Endothelial cell of umbilical vein (primary cell): ENCODE measurements at regions not wholly inside any gene's neighbourhood (a gene's known extent, or its start where the extent isn't known, plus 50 kb on each side); places are given as distances from the start of the nearest gene placed in this dataset.

Source experiments
- BruUV-seq: library from RNA; stranded (reverse); fragments of 400-500 nt; replicated peaks from 2 replicates; lab custom pipeline; 2021; lab: Mats Ljungman, UMichigan
- CTCF ChIA-PET: fragments of 300-600, 350-600 bp; sonication (Branson Sonifier 250); formaldehyde crosslinking; loops from one replicate; lab custom pipeline; 2021; ENCODE audit warnings: antibody characterized with exemption, inconsistent platforms; lab: Charles Lee
- POLR2A ChIA-PET: fragments of 300-600, 350-600 bp; sonication (Branson Sonifier 250); formaldehyde crosslinking; loops from one replicate; lab custom pipeline; 2021; ENCODE audit warnings: antibody characterized with exemption, inconsistent platforms; lab: Charles Lee
- DNase-seq: peaks from one replicate; pipeline ENCODE4 v3.0.0-alpha.2; 2011; ENCODE audit warnings: low read depth, low spot score
- FAIRE-seq: peaks from 2 replicates; lab custom pipeline; 2011; peaks lifted over from hg19 to GRCh38; lab: Jason Lieb, UNC
- H2AFZ ChIP-seq: 2 replicates; pipeline ENCODE4 v1.6.0; 2012; ENCODE audit warnings: low read depth, low read length, control low read depth, inconsistent platforms
- H3K27ac ChIP-seq: 2 replicates; pipeline ENCODE4 v1.5.1; 2011; ENCODE audit warnings: low read depth, mild to moderate bottlenecking, control low read depth, low read length, moderate library complexity; ENCODE audit not compliant: insufficient read depth
- H3K27me3 ChIP-seq, 2 experiments: 2 replicates each; pipeline versions ENCODE4 v1.6.0 to v1.6.1; 2011; ENCODE audit warnings: low read length in 2 of 2, mixed read lengths in 1 of 2; ENCODE audit not compliant: control insufficient read depth in 2 of 2, insufficient read depth in 2 of 2
- H3K36me3 ChIP-seq, 2 experiments: 2 replicates in 1 of 2; 3 replicates in 1 of 2; pipeline ENCODE4 v1.5.1; 2011; ENCODE audit warnings: low read length in 2 of 2, mild to moderate bottlenecking in 1 of 2, moderate library complexity in 1 of 2; ENCODE audit not compliant: control insufficient read depth in 2 of 2, insufficient read depth in 2 of 2; ENCODE audit errors: extremely low read depth in 1 of 2
- H3K4me1 ChIP-seq: 3 replicates; pipeline ENCODE4 v1.5.1; 2011; ENCODE audit warnings: mild to moderate bottlenecking, low read length; ENCODE audit not compliant: control insufficient read depth, insufficient read depth; ENCODE audit errors: extremely low read depth
- H3K4me2 ChIP-seq: 2 replicates; pipeline ENCODE4 v1.6.1; 2011; ENCODE audit warnings: low read length, control low read depth, mixed read lengths; ENCODE audit not compliant: insufficient read depth
- H3K4me3 ChIP-seq, 3 experiments: fragments of 200-600 bp in 1 of 3; sonication (generic), shearing (Covaris generic) in 1 of 3; replicated peaks in 1 of 3; 2 replicates each; pipeline ENCODE4 v1.5.1; 2011 to 2016; ENCODE audit warnings: control low read depth in 3 of 3, low read length in 3 of 3, mild to moderate bottlenecking in 2 of 3, inconsistent platforms in 1 of 3, low read depth in 1 of 3, moderate library complexity in 1 of 3; ENCODE audit not compliant: insufficient read depth in 1 of 3
- H3K79me2 ChIP-seq: 2 replicates; pipeline ENCODE4 v1.6.0; 2012; ENCODE audit warnings: low read length, inconsistent platforms; ENCODE audit not compliant: control insufficient read depth, insufficient read depth
- H3K9ac ChIP-seq: replicated peaks from 2 replicates; pipeline ENCODE3; 2011; ENCODE audit warnings: low read length, control low read depth; ENCODE audit not compliant: insufficient read depth; ENCODE audit errors: extremely low read depth
- H3K9me1 ChIP-seq: replicated peaks from 3 replicates; pipeline ENCODE4 v1.6.0; 2011; ENCODE audit warnings: mild to moderate bottlenecking, low read length; ENCODE audit not compliant: control insufficient read depth, insufficient read depth; ENCODE audit errors: extremely low read depth
- H3K9me3 ChIP-seq: replicated peaks from 2 replicates; pipeline ENCODE4 v1.5.1; 2012; ENCODE audit warnings: low read length, inconsistent platforms; ENCODE audit not compliant: control insufficient read depth, insufficient read depth
- H4K20me1 ChIP-seq: replicated peaks from 2 replicates; pipeline ENCODE3; 2011; ENCODE audit warnings: mild to moderate bottlenecking, low read length; ENCODE audit not compliant: control insufficient read depth, insufficient read depth; ENCODE audit errors: extremely low read depth
- CTCF ChIP-seq, 2 donors: IDR thresholded peaks; 1 replicate in 1 of 2; 2 replicates in 1 of 2; pipeline ENCODE4 v1.5.1; 2011; ENCODE audit warnings: low read length in 2 of 2, mild to moderate bottlenecking in 2 of 2, moderate library complexity in 2 of 2, control low read depth in 1 of 2, inconsistent platforms in 1 of 2, low read depth in 1 of 2; ENCODE audit not compliant: insufficient read depth in 1 of 2; ENCODE audit errors: extremely low read depth in 1 of 2
- EZH2 ChIP-seq: IDR thresholded peaks from 2 replicates; pipeline ENCODE4 v1.6.1; 2012; ENCODE audit warnings: borderline replicate concordance, low read depth, mild to moderate bottlenecking, moderate library complexity, low read length, inconsistent platforms; ENCODE audit not compliant: severe bottlenecking
- FOS ChIP-seq: IDR thresholded peaks from 2 replicates; pipeline ENCODE4 v1.6.1; 2011; ENCODE audit warnings: mild to moderate bottlenecking, low read length, moderate library complexity, borderline replicate concordance; ENCODE audit not compliant: insufficient read depth
- GATA2 ChIP-seq: IDR thresholded peaks from 2 replicates; pipeline ENCODE4 v1.7.0; 2011; ENCODE audit warnings: low read depth, mild to moderate bottlenecking, moderate library complexity, mixed read lengths, low read length; ENCODE audit not compliant: insufficient read length, insufficient read depth
- JUN ChIP-seq: IDR thresholded peaks from 2 replicates; pipeline ENCODE4 v1.6.1; 2011; ENCODE audit warnings: borderline replicate concordance, low read depth; ENCODE audit not compliant: insufficient read length, insufficient read depth
- MAX ChIP-seq: IDR thresholded peaks from 2 replicates; pipeline ENCODE4 v1.6.1; 2011; ENCODE audit not compliant: insufficient read depth, insufficient read length
- MYC ChIP-seq: IDR thresholded peaks from one replicate; pipeline ENCODE4 v1.6.1; 2011; ENCODE audit warnings: mild to moderate bottlenecking, low read depth, low read length
- POLR2A ChIP-seq: IDR thresholded peaks from 2 replicates; pipeline ENCODE4 v1.6.1; 2012; ENCODE audit warnings: low read depth, mild to moderate bottlenecking, control low read depth, low read length
- POLR2AphosphoS5 ChIP-seq: IDR thresholded peaks from 2 replicates; pipeline ENCODE4 v1.6.1; 2012; ENCODE audit warnings: low read depth, mild to moderate bottlenecking, control low read depth, low read length, moderate library complexity; ENCODE audit not compliant: insufficient read depth
- dilution Hi-C: fragments of 300-500 bp; cut with MboI; formaldehyde crosslinking; loops from one replicate; pipeline ENCODE4 v1.15.0; 2019; ENCODE audit warnings: low sequenced_read_pairs; ENCODE audit not compliant: extremely low pct_ligation_motif_present
- intact Hi-C: fragments of 100-400 bp; cut with micrococcal nuclease; formaldehyde crosslinking; loops from one replicate; pipeline ENCODE4 v1.10.0; 2022

GRCh38 chr16:73319737-73320136, 271.8 kb upstream of the ZFHX3 start:
- no peaks in the 10 kb centered on the region for H3K9me3 ChIP-seq
- DNase-seq (no peak), FAIRE-seq (no peak)
- dilution Hi-C loops, result no loop called here
- no TSS peak for BruUV-seq
- H3K4me3 ChIP-seq, result no peak overlapping the region
- POLR2A ChIA-PET, result no interaction called here
- TF ChIP-seq JUN (no peak), GATA2 (no peak), EZH2 (no peak), FOS (no peak), POLR2A (no peak), POLR2AphosphoS5 (no peak), MYC (no peak), MAX (no peak), CTCF (IDR thresholded peaks at IDR 0.05; ENCODE audit: extremely low read depth in 1 of 2, insufficient read depth in 1 of 2, low read depth in 1 of 2, low read length in 2 of 2) (no peak)
- intact Hi-C loops, result no loop called here
- H3K36me3 ChIP-seq, result no peaks in the 10 kb centered on the region
- no peak overlapping the region for H2AFZ ChIP-seq
- no peak overlapping the region for H3K27ac ChIP-seq
- no peak overlapping the region for H3K9ac ChIP-seq
- H3K79me2 ChIP-seq, result no peaks in the 10 kb centered on the region
- no peaks in the 10 kb centered on the region for H3K27me3 ChIP-seq
- no peaks in the 10 kb centered on the region for H4K20me1 ChIP-seq
- H3K4me2 ChIP-seq, result no peak overlapping the region
- CTCF ChIA-PET, result no interaction called here
- no peaks in the 10 kb centered on the region for H3K4me1 ChIP-seq
- no peaks in the 10 kb centered on the region for H3K9me1 ChIP-seq
